ENCODE measurements at regions not wholly inside any gene's neighbourhood (a gene's known extent, or its start where the extent isn't known, plus 50 kb on each side); places are given as distances from the start of the nearest gene placed in this dataset.

DNA sequence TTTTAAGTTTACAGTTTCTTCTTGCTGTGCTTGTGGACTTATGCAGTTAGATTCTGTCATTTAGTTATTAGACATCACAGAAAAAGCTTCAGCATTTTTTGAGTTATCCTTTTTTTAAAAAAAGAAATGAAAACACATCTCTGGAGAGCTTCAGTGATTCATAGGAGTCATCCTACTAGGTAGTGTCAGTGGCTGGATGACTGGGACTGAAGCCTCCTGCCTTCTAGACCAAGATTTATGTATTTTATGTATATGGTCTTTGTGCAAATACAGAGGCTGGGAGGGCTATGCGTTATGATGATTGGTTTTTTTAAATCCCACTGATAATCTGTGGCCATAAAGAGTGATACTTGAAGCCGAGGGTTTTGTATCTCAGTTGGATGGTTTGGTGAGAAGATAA, 125.9 kb upstream of the JAG1 start:
- no peak for DNase-seq (ENCODE audit: low read depth)
- H3K4me3 ChIP-seq (replicated peaks; ENCODE audit: low read depth, low read length) = no peak overlapping the region
- TF ChIP-seq CTCF (IDR thresholded peaks at IDR 0.05; ENCODE audit: low read length, missing control alignments) = no peak

DNA sequence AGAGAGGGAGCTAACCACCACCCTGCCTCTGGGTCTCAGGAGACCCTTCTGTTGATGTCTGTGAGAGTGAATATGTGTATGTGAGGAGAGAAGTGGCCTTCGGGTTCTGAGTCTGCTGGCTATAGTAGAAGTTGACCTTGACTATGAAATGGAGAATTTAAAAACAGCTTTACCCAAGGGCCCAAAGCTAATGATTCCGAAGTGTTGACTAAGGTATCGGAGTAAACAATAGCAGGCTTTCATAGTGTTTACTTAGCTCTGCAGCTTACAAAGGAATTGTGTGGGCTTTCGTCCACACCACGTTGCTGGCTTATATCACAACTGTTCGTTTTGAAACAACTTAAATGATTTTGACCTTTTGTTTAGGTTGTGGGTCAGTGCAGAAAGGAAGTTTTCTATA, 126.5 kb upstream of the JAG1 start:
- DNase-seq (ENCODE audit: low read depth) = no peak
- H3K4me3 ChIP-seq (replicated peaks; ENCODE audit: low read depth, low read length) = no peak overlapping the region
- no peak for TF ChIP-seq CTCF (IDR thresholded peaks at IDR 0.05; ENCODE audit: low read length, missing control alignments)

DNA sequence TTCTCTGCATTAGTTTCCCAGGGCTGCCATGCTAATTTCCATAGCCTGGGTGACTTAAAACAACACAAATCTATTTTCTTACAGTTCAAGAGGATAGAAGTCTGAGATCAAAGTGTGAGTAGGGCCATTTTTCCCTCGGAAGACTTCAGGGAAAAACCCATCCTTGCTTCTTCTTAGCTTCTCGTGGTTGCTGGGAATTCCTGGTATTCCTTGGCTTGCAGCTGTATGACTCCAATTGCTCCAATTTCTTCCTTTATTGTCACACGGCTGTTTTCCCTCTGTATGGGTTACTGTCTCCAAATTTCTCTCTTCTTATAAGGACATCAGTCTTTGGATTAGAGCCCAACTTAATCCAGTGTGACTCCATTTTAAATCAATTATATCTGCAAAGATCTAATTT, 128.4 kb upstream of the JAG1 start:
- DNase-seq (ENCODE audit: low read depth) = peak; percentile 29
- no peak for TF ChIP-seq CTCF (IDR thresholded peaks at IDR 0.05; ENCODE audit: low read length, missing control alignments)
- no peak overlapping the region for H3K4me3 ChIP-seq (replicated peaks; ENCODE audit: low read depth, low read length)

GRCh38 chr20:10805764-10806163, 132.0 kb upstream of the JAG1 start:
- no peak overlapping the region for H3K4me3 ChIP-seq (replicated peaks; ENCODE audit: low read depth, low read length)
- DNase-seq (ENCODE audit: low read depth) = no peak

GRCh38 chr20:10806539-10806938, 132.7 kb upstream of the JAG1 start:
- no peak for TF ChIP-seq CTCF (IDR thresholded peaks at IDR 0.05; ENCODE audit: low read length, missing control alignments)
- DNase-seq (ENCODE audit: low read depth) = peak; percentile 12
- H3K4me3 ChIP-seq (replicated peaks; ENCODE audit: low read depth, low read length) = no peak overlapping the region

More at GRCh38 chr20:10805764-10806163, 132.0 kb upstream of the JAG1 start:
- TF ChIP-seq CTCF (IDR thresholded peaks at IDR 0.05; ENCODE audit: low read length, missing control alignments) = no peak

GRCh38 chr20:10807013-10807412, 133.2 kb upstream of the JAG1 start:
- H3K4me3 ChIP-seq (replicated peaks; ENCODE audit: low read depth, low read length) = no peak overlapping the region

More at GRCh38 chr20:10807013-10807412, 133.2 kb upstream of the JAG1 start:
- no peak for DNase-seq (ENCODE audit: low read depth)
- TF ChIP-seq CTCF (IDR thresholded peaks at IDR 0.05; ENCODE audit: low read length, missing control alignments) = no peak

All from fibroblast of pulmonary artery (primary cell).